M059J (cell line): ENCODE measurements at regions not wholly inside any gene's neighbourhood (a gene's known extent, or its start where the extent isn't known, plus 50 kb on each side); places are given as distances from the start of the nearest gene placed in this dataset.
"Not testable (repeated sequence)": the region's sequence is repeated elsewhere in the genome, so short reads cannot be mapped to it uniquely, and the experiment has no call there.

Experiments
- DNase-seq: peaks from one replicate; pipeline ENCODE4 v3.0.0-alpha.2; 2012; ENCODE audit warnings: low read depth

DNA sequence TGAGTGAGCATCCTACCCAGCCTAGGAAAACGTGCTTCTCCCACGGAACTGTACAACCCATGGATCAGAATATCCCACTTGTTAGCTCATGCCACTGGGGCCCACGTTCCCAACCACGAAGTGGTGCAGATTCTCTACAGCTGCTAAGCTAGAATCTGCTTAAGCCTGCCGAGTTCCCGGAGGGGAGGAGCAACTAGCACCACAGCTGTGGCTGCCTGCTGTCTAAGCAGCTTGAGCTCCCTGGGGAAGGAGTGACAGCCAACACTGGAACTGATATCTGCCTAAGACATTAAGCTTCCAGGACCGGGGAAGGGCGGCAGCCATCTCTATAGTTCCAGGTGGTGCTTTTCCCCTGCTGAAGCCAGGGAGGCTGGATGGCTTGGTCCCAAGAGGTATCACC, 334.7 kb upstream of the CHRM2 start:
- no peak for DNase-seq

DNA sequence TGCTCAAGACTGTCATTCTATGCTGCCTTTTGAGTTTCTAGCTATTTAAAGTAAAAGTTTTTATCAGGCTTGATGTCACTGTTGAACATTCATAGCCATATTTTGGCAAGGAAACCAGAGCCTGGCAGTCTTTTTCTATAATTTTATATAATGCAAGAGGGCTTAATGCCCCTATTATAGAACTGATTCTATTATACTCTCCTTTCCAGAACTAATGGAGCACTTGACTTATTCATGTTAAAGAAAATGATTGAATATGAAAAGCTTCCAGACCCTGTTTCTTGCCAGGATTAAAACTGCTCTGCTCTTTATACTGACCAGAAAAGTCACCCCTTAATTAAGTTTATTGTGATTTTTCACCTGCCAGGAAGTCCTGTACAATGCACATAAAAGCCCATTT, 337.6 kb upstream of the CHRM2 start:
- DNase-seq, result no peak

DNA sequence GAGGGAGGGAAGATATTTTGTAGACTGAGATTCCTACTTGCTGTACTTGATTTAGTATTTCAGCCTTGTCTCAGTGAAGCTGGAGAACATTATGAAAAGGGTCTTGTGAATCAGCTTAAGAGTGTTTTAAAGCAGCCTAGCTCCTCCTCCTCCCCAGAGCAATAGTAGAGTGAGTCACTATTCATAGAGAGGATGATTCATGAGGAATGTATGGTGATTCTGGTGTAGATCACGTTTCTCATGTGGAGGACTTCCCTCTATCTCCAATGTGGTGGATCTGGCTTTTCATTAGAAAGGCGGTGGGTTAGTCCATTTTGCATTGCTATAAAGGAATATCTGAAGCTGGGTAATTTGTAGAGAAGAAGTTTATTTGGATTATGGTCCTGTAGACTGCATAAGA, 340.1 kb upstream of the CHRM2 start:
- peak; percentile 89 for DNase-seq

DNA sequence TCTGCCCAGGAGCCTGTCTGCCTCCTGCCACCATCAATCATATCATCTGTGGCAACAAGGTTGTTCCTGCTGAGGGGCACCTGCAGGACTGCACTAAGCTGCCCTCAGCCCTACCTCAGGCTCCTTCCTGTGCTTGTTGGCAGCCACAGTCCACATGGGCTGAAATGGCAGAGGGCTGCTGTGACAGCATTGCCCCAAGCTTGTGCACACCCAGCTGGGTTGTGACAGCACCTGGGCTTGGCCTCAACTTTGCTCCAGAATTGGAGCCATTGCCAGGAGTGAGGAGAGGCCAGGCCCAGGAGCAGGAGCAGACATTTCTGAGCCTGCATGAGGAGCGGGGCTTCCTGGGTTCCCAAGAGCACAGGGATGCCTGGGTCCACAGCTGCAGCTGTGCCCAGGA, 340.9 kb upstream of the CHRM2 start:
- no peak for DNase-seq

DNA sequence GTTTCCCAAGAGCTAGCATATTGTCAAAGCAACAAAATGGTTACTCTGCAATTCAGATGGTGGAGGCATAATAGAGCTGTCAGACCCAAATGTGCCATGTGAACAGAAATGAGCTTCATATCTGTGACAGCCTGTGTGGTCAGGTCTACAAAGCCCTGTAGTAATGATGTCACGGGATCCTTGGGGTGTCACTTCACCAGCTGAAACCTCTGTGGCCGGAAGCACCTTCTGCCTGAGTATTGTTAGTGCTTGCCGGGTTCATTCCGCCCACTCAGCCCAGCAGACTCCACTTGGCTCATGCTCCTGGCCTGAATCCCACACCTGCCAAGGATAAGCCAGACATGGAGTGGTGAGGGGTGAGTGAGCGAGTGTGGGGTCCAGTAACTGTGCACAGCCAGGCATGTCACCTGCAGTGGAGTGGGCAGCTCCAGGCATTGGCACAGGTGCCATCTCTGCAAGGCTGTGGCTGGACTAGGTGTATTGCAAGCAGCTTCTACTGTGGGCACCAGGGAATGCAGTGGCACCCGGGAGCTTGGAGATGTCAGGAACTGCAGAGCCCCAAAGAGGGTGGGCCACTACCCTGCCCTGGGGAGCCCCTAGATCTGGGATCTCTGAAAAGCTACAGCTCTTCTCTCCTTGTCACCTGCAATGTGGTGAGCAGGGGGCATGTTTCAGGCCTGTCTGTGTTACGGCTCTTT, 341.9 kb upstream of the CHRM2 start:
- DNase-seq, result no peak

DNA sequence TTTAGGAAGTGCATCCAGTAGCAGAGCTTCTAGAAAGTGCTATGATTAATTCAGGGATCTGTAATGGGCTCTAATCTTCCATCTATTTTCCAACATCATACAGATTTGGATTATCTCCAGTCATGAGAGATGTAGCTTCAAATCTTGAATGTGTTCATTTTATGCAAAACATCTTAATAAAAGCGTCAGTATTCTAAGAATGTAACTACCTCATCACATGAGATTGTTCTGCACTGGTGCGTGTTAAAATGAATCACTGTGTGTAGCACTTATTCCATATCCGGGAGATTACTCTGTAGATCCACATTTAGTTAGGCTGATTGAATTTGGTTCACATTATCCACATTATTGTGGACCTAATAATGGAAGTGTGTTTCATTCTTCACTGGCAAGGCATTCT, 344.9 kb upstream of the CHRM2 start:
- peak; percentile 62 for DNase-seq

DNA sequence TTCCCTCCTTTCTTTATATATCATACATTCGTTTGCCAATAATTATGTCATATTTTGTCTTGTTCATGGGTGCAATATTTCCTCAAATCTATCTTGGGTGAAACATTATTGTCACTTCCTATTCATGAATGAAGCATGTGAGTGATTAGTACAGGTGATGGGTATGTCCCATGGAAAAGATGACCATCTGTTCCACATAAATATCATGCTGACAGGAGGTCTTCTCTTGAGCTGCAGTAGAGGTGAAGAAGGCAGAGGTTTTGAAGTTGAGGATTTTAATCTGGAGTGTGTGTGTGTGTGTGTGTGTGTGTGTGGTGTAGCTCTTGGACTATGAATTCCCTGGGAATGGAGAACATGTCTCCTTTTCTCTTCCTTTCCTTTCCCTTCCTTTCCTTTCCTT, 350.5 kb upstream of the CHRM2 start:
- DNase-seq, result no peak

DNA sequence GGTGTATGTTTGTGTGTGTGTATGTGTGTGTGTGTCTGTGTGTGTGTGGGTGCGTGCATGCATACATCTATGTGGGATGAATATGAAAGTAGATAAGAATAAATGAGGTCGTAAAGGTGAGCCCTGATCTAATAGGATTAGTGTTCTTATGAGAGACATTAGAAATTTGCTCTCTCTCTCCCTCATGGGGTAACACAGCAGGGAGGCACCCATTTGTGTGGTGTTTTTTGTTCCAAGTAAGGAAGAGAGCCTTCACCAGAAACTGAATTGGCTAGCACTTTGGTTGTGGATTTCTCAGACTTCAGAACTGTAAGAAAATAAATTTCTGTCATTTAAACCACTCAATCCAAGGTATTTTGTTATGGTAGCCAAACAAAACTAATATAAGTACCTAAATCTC, 353.7 kb upstream of the CHRM2 start:
- no peak for DNase-seq

DNA sequence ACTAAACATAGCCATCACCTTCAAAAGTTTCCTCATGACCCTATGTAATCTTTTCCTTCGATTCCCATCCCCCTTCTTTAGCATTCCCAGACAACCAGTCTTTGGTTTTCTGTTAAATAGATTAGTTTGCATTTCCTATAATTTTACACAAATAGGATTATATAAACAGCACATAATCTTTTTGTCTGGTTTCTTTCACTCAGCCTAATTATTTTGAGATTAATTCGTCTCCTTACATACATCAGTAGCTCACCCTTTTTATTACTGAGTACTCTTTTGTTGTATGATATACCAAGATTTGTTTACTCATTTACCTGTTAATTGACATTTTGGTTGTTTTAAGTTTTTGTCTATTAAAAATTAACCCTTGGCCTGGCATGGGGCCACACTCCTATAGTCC, 354.7 kb upstream of the CHRM2 start:
- DNase-seq, result no peak

DNA sequence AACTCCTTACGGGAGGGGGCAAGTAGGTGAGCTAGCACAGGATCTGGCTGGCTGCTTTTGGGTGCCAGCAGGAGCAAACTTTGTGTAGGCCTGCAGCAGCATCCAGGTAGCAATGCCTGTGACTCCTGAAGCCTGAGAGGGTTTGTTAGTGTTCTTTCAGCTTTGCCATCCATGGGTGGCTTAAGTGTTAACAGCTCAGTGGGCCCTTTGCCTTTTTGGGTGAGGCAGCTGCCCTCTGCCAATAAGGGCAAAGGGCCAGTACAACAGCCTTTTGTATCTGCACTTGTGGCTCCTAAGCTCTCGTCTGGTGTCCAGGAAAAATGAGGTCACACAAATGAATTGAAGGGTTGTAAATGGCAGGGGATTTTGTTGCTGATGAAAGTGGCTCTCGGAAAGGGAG, 359.0 kb upstream of the CHRM2 start:
- DNase-seq, result no peak

DNA sequence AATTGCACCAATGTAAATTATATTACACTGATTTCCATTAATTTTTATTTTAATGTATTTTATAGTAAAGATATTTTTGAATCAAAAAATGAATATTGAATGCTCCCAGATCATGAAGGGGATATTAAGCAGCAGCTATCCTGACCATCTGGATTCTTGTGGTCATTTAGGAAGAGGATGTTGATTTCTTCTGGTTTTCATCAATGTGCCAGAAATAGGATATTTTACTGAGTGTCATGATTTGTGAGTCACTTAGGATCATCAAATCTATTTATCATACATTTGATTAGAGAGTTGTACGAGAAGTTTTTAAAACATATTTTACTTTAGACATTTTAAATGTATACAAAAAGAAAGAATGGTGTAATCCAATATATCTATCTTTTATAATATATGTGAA, 366.3 kb upstream of the CHRM2 start:
- no peak for DNase-seq

DNA sequence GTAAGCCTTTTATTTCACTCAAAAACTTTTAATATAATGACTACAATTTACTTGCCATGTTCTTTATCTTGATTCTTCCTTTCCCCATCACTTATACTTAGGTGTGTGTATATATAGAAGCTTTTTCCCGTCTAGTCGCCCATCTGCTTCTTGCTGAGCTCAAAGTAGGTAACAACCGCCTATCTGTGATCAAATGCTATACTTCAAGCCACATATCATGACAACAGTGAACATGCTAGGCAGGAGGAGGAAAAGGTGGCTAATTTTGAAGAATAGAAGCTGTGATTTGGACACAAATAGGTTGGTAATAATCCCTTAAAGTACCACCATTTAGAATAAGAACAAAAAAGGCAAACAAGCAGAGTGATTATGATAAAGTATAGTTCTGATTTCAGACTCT, 367.3 kb upstream of the CHRM2 start:
- no peak for DNase-seq

DNA sequence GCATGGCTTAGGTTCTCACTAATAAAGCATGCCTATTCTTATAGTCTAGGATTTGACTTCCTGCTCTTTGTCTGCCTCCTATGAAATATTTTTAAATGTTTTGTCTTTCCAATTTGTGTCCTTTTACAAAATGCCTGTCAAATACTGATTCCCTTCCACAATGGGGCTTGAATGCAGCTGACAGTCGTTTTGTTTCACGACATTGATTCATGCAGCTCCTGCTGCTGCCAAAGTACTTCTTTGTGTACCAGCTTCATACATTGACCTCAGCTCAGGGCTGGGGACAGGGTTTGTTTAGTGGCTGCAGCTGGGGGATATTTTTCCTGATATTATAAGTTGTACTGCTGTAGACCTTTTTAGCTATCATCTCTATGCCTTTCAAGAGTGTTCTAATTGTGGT, 371.9 kb upstream of the CHRM2 start:
- no peak for DNase-seq

DNA sequence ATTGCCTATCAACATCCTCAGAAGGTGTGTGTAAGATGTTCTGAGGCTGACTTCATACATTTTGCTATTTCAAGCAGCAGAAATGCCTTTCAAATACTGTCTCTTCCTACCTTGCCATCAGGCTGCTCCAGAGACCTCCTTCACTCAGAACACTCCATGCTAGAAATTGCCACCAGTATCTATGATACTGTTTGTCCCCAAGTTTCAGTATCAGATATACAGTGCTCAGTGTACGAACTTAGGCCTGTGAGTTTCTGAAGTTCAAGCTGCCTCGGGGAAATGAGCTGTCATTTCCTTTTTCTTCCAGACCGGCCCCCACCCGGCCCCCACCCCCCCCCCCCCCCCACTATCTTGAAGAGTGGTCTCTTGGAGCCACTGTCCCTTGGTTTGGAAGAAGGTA, 373.4 kb upstream of the CHRM2 start:
- DNase-seq, result no peak

DNA sequence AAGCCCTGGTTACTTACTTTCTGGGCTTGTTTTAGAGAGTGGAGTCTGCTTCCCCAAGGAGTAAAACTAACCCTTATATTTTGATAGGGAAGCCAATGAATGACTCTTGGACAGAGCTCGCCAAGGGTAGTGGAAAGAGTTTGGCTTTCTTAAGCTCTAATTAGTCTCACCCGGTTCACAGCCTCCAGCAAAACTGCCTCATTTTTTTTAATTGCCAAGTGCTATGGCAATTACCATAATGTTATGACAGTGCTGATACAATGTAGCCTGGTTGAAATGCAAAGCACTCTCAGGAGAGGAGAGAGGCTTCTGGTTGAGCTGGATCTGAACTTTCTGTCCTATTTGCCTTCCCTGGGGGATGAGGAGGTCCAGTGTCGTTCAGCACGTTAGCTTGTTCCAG, 376.1 kb upstream of the CHRM2 start:
- DNase-seq, result no peak

DNA sequence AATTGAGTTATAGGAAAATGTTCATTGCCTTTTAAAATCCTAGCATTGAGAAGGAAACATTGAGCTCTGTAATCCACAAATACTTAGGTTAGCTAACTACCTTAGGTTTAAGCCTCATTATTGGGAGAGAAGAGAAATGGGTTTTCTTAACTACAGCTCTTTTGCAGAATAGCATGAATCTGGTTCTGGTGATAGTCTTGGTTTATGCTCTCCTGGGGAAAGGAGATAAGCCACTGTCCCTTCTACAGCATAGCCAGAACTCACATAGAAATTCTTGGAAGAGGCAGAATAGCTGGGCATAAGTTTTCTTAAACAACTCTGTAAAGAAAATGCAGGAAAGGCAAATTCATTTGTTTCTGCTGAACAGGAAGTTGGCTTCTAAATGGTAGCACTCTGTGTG, 378.6 kb upstream of the CHRM2 start:
- DNase-seq, result no peak

DNA sequence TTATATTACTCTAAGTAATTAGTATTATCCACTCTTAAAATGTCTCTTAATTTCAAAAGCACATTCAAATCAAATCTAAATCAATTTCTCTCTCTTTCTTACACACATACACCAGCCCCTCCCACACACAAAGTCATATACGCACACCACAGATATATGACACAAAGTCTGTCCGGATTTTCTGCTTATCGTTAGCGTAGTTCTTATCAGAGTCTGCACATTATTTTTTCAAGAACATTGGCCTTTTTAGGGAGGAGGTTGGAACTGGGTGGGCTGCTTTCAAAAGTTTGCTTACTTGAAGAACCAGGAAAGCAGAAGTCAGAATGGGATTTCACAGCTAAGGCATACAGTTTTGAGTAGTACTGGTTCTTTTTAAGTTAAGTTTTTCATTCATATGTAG, 387.6 kb upstream of the CHRM2 start:
- DNase-seq, result no peak

DNA sequence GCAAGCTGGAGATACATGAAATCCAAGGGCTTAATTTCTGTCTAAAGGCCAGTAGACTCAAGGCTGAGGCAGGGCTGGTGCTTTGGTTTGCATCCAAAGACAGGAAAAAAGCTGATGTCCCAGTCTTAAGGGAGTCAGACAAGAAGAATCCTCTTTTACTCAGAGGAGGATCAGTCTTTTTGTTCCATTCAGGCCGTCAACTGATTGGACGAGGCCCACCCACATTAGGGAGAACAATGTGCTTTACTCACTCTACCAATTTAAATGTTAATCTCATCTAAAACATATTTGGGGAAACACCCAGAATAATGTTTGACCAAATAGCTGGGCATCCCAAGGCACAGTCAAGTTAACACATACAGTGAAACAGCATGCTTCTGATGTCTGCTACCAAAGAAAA, 388.5 kb upstream of the CHRM2 start:
- no peak for DNase-seq

DNA sequence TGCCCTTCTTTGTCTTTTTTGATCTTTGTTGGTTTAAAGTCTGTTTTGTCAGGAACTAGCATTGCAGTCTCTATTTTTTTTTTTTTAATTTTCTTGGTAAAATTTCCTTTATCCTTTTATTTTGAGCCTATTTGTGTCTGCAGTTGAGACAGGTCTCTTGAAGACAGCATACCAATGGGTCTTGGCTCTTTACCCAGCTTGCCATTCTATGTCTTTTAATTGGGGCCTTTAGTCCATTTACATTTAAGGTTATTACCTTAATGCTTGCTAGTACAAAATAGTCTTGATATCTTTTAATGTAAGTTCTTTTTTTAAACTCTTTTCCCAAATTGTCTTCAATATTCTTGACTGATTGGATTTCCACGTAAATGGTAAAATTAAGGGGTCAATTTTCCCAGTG, 398.3 kb upstream of the CHRM2 start:
- DNase-seq, result no peak

DNA sequence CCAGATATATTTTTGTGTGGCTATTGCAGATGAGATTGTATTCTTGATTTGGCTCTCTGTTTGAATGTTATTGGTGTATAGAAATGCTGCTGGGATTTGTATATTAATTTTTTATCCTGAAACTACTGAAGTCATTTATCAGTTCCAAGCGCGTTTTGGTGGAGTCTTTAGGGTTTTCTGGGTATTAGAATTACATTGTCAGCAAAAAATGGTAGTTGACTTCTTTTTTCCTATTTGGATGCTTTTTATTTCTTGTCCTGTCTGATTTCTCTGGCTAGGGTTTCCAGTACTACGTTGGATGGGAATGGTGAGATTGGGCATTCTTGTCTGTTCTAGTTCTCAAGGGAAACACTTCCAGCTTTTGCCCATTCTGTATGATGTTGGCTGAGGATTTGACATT, 415.5 kb upstream of the CHRM2 start:
- DNase-seq, result no peak

DNA sequence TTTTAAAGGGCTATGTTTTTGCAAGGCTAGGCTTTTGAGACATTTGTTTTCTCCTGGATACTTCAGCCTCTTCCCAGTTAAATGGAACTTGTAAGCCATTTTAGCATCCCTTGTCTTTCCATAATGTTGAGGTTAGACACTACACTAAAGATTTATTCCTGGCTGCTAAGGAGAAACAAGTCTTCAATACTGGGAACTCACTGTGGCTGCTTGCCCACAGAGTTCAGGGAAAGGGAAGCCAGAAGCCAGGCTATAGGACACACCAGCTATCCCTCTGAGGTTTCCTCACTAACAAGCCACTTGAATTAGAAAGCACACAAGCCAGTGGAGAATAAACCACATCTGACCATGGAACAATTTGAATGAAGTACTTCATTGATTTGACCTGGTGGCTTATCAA, 421.7 kb upstream of the CHRM2 start:
- no peak for DNase-seq

DNA sequence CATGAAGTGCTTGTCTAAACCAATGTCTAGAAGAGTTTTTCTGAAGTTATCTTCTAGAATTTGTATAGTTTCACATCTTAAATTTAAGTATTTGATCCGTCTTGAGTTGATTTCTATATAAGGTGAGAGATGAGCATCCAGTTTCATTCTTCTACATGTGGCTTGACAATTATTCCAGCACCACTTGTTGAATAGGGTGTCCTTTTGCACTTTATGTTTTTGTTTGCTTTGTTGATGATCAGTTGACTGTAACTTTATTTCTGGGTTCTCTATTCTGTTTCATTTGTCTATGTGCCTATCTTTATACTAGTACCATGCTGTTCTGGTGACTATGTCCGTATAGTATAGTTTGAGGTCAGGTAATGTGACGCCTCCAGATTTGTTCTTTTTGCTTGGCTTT, 426.6 kb upstream of the CHRM2 start:
- DNase-seq, result no peak

DNA sequence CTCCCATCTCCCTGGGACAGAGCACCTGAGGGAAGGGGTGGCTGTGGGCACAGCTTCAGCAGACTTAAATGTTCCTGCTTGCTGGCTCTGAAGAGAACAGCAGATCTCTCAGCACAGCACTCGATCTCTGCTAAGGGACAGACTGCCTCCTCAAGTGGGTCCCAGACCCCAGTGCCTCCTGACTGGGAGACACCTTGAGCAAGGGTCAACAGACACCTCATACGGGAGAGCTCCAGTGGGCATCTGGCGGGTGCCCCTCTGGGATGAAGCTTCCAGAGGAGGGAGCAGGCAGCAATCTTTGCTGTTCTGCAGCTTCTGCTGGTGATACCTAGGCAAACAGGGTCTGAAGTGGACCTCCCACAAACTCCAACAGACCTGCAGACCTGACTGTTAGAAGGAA, 436.7 kb upstream of the CHRM2 start:
- DNase-seq, result not testable (repeated sequence)

DNA sequence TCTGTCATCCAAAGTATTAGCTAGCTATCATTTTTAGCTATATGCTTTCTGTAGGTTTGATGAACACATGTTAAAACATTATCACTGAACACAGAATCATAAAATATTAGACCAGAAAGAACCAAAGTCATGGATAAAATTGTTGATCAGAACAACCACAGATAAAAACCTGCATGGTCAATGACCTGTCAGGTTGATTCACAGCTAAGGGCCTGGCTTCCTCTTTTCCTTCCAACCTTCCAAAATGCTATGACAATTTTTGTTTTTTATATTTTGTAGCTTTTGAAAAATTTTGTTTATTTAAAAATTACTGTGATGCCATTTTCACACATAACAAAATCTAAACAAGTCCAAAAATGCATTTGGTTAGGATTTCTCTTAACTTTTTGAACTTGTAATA, 444.4 kb upstream of the CHRM2 start:
- DNase-seq, result no peak

DNA sequence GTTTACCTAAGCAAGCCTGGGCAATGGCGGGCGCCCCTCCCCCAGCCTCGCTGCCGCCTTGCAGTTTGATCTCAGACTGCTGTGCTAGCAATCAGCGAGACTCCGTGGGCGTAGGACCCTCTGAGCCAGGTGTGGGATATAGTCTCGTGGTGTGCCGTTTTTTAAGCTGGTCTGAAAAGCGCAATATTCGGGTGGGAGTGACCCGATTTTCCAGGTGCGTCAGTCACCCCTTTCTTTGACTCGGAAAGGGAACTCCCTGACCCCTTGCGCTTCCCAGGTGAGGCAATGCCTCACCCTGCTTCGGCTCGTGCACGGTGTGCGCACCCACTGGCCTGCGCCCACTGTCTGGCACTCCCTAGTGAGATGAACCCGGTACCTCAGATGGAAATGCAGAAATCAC, 442.6 kb upstream of the MTPN start:
- not testable (repeated sequence) for DNase-seq
